Breast epithelium (tissue), 3 donors: ENCODE measurements at regions not wholly inside any gene's neighbourhood (a gene's known extent, or its start where the extent isn't known, plus 50 kb on each side); places are given as distances from the start of the nearest gene placed in this dataset.

ENCODE experiments used
- POLR2A ChIP-seq: fragments of 450-650 bp; IDR thresholded peaks from one replicate; pipeline ENCODE4 v1.6.1; 2016; ENCODE audit warnings: antibody characterized with exemption, mild to moderate bottlenecking, moderate library complexity
- TF ChIP-seq, protein P1 (sequence below), 3 donors: fragments of 450-650 bp; IDR thresholded peaks; one replicate each; pipeline ENCODE4 v1.5.1; 2016 to 2017; ENCODE audit warnings: antibody characterized with exemption in 3 of 3, mild to moderate bottlenecking in 3 of 3, moderate library complexity in 3 of 3

DNA sequence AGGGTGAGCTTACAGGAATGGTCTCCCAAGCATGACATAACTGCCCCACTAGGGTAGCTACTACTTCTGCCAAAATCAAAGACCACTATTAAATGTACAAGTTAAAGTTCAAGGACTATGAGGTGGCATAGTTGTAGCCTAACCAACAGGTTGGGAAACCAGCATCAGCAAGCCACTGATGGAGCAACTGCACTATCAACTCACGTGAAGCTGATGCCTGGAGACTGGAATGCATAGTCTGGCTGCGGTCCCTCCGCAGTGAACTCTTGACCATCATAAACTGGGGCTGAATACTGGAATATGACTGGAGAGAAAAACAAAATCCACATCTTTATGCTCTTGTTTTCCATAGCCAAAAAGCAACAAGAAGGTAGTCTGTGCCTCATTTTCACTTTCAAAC is 541.4 kb downstream of the DNAJB9 start:
- TF ChIP-seq, protein P1, sequence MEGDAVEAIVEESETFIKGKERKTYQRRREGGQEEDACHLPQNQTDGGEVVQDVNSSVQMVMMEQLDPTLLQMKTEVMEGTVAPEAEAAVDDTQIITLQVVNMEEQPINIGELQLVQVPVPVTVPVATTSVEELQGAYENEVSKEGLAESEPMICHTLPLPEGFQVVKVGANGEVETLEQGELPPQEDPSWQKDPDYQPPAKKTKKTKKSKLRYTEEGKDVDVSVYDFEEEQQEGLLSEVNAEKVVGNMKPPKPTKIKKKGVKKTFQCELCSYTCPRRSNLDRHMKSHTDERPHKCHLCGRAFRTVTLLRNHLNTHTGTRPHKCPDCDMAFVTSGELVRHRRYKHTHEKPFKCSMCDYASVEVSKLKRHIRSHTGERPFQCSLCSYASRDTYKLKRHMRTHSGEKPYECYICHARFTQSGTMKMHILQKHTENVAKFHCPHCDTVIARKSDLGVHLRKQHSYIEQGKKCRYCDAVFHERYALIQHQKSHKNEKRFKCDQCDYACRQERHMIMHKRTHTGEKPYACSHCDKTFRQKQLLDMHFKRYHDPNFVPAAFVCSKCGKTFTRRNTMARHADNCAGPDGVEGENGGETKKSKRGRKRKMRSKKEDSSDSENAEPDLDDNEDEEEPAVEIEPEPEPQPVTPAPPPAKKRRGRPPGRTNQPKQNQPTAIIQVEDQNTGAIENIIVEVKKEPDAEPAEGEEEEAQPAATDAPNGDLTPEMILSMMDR (IDR thresholded peaks at IDR 0.05), result no peak
- no peak for TF ChIP-seq POLR2A
